ENCODE measurements at regions not wholly inside any gene's neighbourhood (a gene's known extent, or its start where the extent isn't known, plus 50 kb on each side); places are given as distances from the start of the nearest gene placed in this dataset.

- CTCF ChIA-PET = no interaction called here
- Mint-ChIP-seq H3K27me3 (no peaks in the 10 kb centered on the region), H3K36me3 (no peaks in the 10 kb centered on the region), H3K9me3 (ENCODE audit: low read depth) (peaks cover 10% of the 10 kb centered on the region), H3K4me1 (no peaks in the 10 kb centered on the region), H3K4me3 (no peak overlapping the region), H3K27ac (no peak overlapping the region)
- no peak for ATAC-seq
- DNase-seq = no peak
Observed at GRCh38 chr14:84688297-84689025, 841.5 kb upstream of the FLRT2 start.

- Mint-ChIP-seq H3K36me3 (no peaks in the 10 kb centered on the region), H3K27ac (no peak overlapping the region), H3K27me3 (no peaks in the 10 kb centered on the region), H3K4me3 (no peak overlapping the region), H3K9me3 (ENCODE audit: low read depth) (no peaks in the 10 kb centered on the region), H3K4me1 (no peaks in the 10 kb centered on the region)
- no peak for DNase-seq
- no peak for ATAC-seq
- CTCF ChIA-PET = no interaction called here
Observed at GRCh38 chr14:84694161-84694560, 835.8 kb upstream of the FLRT2 start.

- no peak overlapping the region for H3K4me3 Mint-ChIP-seq
- H3K4me1 Mint-ChIP-seq = no peaks in the 10 kb centered on the region
- no peak for DNase-seq
- H3K36me3 Mint-ChIP-seq = no peaks in the 10 kb centered on the region
- H3K27me3 Mint-ChIP-seq = no peaks in the 10 kb centered on the region
- CTCF ChIA-PET = no interaction called here
- no peak overlapping the region for H3K27ac Mint-ChIP-seq
- peaks cover 13% of the 10 kb centered on the region for H3K9me3 Mint-ChIP-seq (ENCODE audit: low read depth)
- ATAC-seq = no peak
Observed at GRCh38 chr14:84704601-84705000, 825.3 kb upstream of the FLRT2 start.

- Mint-ChIP-seq H3K27me3 (no peaks in the 10 kb centered on the region), H3K4me1 (no peaks in the 10 kb centered on the region), H3K36me3 (no peaks in the 10 kb centered on the region), H3K9me3 (ENCODE audit: low read depth) (peaks cover 14% of the 10 kb centered on the region), H3K27ac (no peak overlapping the region), H3K4me3 (no peak overlapping the region)
- CTCF ChIA-PET = no interaction called here
- ATAC-seq = no peak
- no peak for DNase-seq
Observed at GRCh38 chr14:84707830-84708229, 822.1 kb upstream of the FLRT2 start.

DNA sequence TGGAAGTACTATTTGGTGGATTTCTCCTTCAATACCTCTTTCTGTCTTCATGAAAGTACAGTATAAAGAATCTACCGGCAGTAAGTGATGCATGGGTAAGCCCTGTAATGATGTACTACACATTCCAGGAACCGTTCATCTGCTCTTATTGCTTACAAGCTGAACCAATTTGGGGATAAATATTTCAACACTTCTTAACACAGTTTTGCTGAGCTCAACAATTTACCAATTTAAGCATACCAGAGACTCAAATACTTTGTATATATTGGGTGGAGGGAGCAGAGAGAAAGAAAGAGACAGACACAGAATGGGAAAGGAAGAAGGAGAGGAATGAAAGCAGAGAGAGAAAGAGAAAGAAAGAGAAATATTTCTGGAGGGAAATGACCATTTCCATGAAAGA, 821.1 kb upstream of the FLRT2 start:
- CTCF ChIA-PET = no interaction called here
- H3K4me3 Mint-ChIP-seq = no peak overlapping the region
- no peak overlapping the region for H3K27ac Mint-ChIP-seq
- ATAC-seq (no peak), DNase-seq (no peak)
- no peaks in the 10 kb centered on the region for H3K36me3 Mint-ChIP-seq
- H3K27me3 Mint-ChIP-seq = no peaks in the 10 kb centered on the region
- no peaks in the 10 kb centered on the region for H3K4me1 Mint-ChIP-seq
- H3K9me3 Mint-ChIP-seq (ENCODE audit: low read depth) = peaks cover 14% of the 10 kb centered on the region

- Mint-ChIP-seq H3K27me3 (no peaks in the 10 kb centered on the region), H3K36me3 (no peaks in the 10 kb centered on the region), H3K9me3 (ENCODE audit: low read depth) (peaks cover 16% of the 10 kb centered on the region), H3K4me3 (no peak overlapping the region), H3K27ac (no peak overlapping the region), H3K4me1 (no peaks in the 10 kb centered on the region)
- CTCF ChIA-PET = no interaction called here
- no peak for ATAC-seq
- DNase-seq = no peak
Observed at GRCh38 chr14:84726471-84726870, 803.5 kb upstream of the FLRT2 start.

- CTCF ChIA-PET = no interaction called here
- no peak overlapping the region for H3K4me3 Mint-ChIP-seq
- no peak overlapping the region for H3K27ac Mint-ChIP-seq
Observed at GRCh38 chr14:84749191-84749955, 780.6 kb upstream of the FLRT2 start.

DNA sequence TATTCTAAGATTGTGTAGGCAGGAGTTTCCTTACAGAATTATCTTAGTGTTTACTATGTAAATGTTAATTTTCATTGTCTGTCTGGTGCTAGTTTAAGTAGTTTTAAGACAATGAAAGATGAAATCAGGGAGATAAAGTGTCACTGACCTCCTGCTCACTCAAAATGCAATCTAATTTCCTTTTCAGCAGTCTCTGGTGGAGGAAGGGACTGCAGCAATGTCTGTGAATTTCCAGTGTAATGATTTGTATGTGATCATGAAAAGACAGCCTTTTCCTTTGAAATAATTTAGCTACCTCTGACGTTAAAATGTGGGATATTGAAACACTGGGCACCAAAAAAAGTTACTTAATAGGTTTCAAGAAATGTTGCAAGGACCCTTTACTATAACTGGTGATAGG, 779.7 kb upstream of the FLRT2 start:
- CTCF ChIA-PET = no interaction called here
- DNase-seq (no peak), ATAC-seq (no peak)
- Mint-ChIP-seq H3K4me3 (no peak overlapping the region), H3K4me1 (no peaks in the 10 kb centered on the region), H3K27me3 (no peaks in the 10 kb centered on the region), H3K27ac (no peak overlapping the region), H3K9me3 (ENCODE audit: low read depth) (peaks cover 4% of the 10 kb centered on the region), H3K36me3 (no peaks in the 10 kb centered on the region)

More at GRCh38 chr14:84749191-84749955, 780.6 kb upstream of the FLRT2 start:
- no peak for DNase-seq
- no peaks in the 10 kb centered on the region for H3K36me3 Mint-ChIP-seq
- no peaks in the 10 kb centered on the region for H3K27me3 Mint-ChIP-seq
- no peak for ATAC-seq
- no peaks in the 10 kb centered on the region for H3K4me1 Mint-ChIP-seq
- peaks cover 3% of the 10 kb centered on the region for H3K9me3 Mint-ChIP-seq (ENCODE audit: low read depth)

- Mint-ChIP-seq H3K4me3 (no peak overlapping the region), H3K27ac (no peak overlapping the region), H3K9me3 (ENCODE audit: low read depth) (peaks cover 7% of the 10 kb centered on the region), H3K27me3 (no peaks in the 10 kb centered on the region), H3K36me3 (no peaks in the 10 kb centered on the region), H3K4me1 (no peaks in the 10 kb centered on the region)
- no peak for ATAC-seq
- no peak for DNase-seq
- CTCF ChIA-PET = no interaction called here
Observed at GRCh38 chr14:84750763-84751554, 779.0 kb upstream of the FLRT2 start.

DNA sequence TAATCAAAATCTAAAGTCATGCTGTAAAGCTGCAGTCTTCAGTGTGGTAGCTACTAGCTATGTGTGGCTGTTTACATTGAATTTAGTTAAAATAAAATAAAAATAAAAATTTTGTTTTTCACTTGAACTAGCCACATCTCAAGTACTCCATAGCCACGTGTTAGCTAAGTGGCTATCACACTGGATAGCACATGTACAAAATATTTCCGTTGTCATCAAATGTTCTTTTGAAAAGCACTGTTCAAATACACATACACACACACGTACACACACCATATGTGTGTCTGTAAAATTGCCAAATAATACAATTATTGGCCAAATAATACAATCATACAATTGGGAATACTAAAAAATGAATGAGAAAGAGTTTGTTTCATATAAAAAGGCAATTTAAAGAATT, 778.2 kb upstream of the FLRT2 start:
- no peak overlapping the region for H3K27ac Mint-ChIP-seq
- H3K36me3 Mint-ChIP-seq = no peaks in the 10 kb centered on the region
- H3K4me1 Mint-ChIP-seq = no peaks in the 10 kb centered on the region
- peaks cover 7% of the 10 kb centered on the region for H3K9me3 Mint-ChIP-seq (ENCODE audit: low read depth)
- no peak overlapping the region for H3K4me3 Mint-ChIP-seq
- DNase-seq (no peak), ATAC-seq (no peak)
- CTCF ChIA-PET = no interaction called here
- no peaks in the 10 kb centered on the region for H3K27me3 Mint-ChIP-seq

GRCh38 chr14:84760489-84761126, 769.3 kb upstream of the FLRT2 start:
- Mint-ChIP-seq H3K36me3 (no peaks in the 10 kb centered on the region), H3K27ac (no peak overlapping the region), H3K4me3 (no peak overlapping the region), H3K27me3 (no peaks in the 10 kb centered on the region), H3K9me3 (ENCODE audit: low read depth) (peaks cover 10% of the 10 kb centered on the region), H3K4me1 (no peaks in the 10 kb centered on the region)
- CTCF ChIA-PET = no interaction called here
- ATAC-seq = no peak
- no peak for DNase-seq

GRCh38 chr14:84767434-84767833, 762.5 kb upstream of the FLRT2 start:
- no peak overlapping the region for H3K4me3 Mint-ChIP-seq
- H3K9me3 Mint-ChIP-seq (ENCODE audit: low read depth) = peaks cover 6% of the 10 kb centered on the region
- H3K27ac Mint-ChIP-seq = no peak overlapping the region
- H3K4me1 Mint-ChIP-seq = no peaks in the 10 kb centered on the region
- no peak for ATAC-seq
- CTCF ChIA-PET = no interaction called here
- H3K36me3 Mint-ChIP-seq = no peaks in the 10 kb centered on the region
- DNase-seq = no peak
- no peaks in the 10 kb centered on the region for H3K27me3 Mint-ChIP-seq

DNA sequence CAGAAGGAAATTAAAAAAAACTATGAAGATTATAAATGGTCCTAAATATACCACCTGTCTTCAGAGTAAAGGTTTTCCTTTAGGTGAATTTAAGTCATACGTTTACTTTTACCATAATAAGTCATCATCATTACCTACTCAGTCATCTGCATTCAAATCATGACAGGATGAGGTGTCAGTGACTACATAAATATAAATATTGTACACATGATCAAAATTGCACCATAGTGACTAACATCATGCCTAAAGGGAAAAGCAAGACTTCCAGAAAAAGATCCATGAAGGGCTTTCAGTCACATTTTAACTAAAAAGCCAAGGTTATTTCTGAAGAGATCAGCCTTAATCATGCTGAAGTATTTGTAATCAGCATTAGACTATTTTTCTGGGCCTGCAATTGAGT, 759.9 kb upstream of the FLRT2 start:
- CTCF ChIA-PET = no interaction called here
- no peak overlapping the region for H3K4me3 Mint-ChIP-seq
- H3K36me3 Mint-ChIP-seq = no peaks in the 10 kb centered on the region
- ATAC-seq = no peak
- no peaks in the 10 kb centered on the region for H3K27me3 Mint-ChIP-seq
- no peaks in the 10 kb centered on the region for H3K4me1 Mint-ChIP-seq
- no peak overlapping the region for H3K27ac Mint-ChIP-seq
- peaks cover 2% of the 10 kb centered on the region for H3K9me3 Mint-ChIP-seq (ENCODE audit: low read depth)
- DNase-seq = no peak

Data from activated CD8-positive, alpha-beta memory T cell treated with anti-CD3 and anti-CD28 coated beads, Interleukin-2, amount 10 ng/mL, durations not matched to agents 7 days and 5 days (primary cell).